Activated naive CD4-positive, alpha-beta T cell treated with anti-CD3 and anti-CD28 coated beads, Interleukin-2, amount 50 U/mL, for 16 hours (primary cell): ENCODE measurements at regions not wholly inside any gene's neighbourhood (a gene's known extent, or its start where the extent isn't known, plus 50 kb on each side); places are given as distances from the start of the nearest gene placed in this dataset.
A peak's percentile ranks its signal among the peaks of the same experiment; 100 is the strongest.
"Not testable (repeated sequence)": the region's sequence is repeated elsewhere in the genome, so short reads cannot be mapped to it uniquely, and the experiment has no call there.

Source experiments
- DNase-seq: peaks from one replicate; pipeline ENCODE4 v3.0.0-alpha.2; 2020

GRCh38 chr3:181230258-181230657, 240.7 kb upstream of the DNAJC19 start:
- no peak for DNase-seq

DNA sequence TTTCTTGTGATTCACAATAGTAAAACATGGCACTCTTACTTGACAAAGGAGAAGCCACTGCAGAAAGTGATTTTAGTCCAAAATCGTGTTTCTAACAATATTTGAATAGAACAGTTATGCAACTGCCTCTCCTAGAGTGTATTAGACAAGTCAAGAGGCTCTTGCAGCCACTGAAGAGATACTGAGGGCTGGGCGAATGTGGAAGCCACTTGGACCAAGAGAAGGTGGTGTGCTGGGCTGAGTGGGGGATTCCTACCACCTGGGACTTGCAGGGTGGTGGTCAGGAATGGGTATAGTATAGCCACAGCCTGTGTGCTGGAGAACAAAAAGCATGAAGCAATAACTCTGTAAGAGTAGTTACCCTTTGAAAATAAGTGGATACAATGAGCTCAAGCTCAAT, 223.8 kb upstream of the DNAJC19 start:
- DNase-seq, result no peak

DNA sequence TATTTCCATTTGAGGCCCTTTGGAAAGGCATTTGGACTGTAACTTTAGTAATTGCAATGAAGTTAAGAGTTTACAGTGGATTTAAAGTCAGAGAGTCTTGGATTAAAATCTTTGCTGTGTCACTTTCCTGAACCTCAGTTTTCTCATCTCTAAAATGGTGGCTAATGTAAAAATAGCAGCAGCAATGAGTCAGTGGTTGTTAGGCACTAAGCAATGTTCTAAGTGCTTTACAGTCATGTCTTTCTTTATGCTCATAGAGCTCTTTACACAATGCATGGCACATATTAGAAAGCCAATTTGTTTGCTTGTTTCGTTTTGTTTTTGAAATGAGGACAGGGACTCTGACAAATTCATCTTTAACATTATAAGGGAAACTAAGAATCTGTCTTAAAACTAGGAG, 222.7 kb upstream of the DNAJC19 start:
- DNase-seq, result no peak

GRCh38 chr3:181210275-181210674, 220.7 kb upstream of the DNAJC19 start:
- DNase-seq, result no peak

- DNase-seq, result no peak
These were observed 200.0 kb upstream of the DNAJC19 start for GRCh38 chr3:181189556-181189955.

DNA sequence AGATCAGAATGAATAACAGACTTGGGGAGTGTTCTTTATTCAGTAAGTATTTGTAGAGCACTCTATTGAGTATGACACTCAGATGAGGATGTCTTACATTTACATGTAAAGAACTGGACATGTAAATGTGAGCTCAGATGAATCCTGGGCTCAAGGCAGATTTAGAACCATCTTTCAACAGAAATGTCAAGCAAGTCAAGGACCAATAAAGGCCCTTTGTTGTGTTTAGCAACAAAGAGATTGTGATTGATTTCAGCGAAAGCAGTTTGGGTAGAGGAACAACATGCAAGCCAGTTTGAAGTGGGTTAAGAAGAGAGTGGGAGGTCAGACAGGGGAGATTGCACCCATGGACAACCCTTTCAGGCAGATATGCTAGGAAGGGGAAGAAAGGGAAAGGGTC, 194.2 kb upstream of the DNAJC19 start:
- no peak for DNase-seq

GRCh38 chr3:181183057-181183456, 193.5 kb upstream of the DNAJC19 start:
- DNase-seq, result not testable (repeated sequence)

DNA sequence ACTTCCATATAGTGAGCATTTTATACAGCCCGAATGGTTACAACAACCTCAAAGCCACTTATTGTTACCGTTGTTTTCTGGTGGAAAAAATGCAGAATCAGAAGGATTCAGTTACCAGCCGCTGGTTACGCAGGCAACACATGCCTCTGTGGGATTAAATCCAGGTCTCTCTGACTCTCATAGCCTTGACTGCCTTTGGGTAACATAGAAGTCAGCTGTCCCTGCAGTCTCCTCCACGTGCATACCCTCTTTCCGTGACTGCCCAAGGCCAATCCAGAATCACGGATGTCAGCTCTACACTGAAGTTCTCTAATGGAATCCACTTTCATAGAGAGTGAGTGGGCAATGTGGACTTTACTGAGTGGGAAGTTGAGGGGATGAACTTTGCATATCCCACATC, 189.5 kb upstream of the DNAJC19 start:
- no peak for DNase-seq

GRCh38 chr3:181176601-181177000, 187.1 kb upstream of the DNAJC19 start:
- peak; percentile 23 for DNase-seq

GRCh38 chr3:181174676-181175233, 185.2 kb upstream of the DNAJC19 start:
- no peak for DNase-seq

DNA sequence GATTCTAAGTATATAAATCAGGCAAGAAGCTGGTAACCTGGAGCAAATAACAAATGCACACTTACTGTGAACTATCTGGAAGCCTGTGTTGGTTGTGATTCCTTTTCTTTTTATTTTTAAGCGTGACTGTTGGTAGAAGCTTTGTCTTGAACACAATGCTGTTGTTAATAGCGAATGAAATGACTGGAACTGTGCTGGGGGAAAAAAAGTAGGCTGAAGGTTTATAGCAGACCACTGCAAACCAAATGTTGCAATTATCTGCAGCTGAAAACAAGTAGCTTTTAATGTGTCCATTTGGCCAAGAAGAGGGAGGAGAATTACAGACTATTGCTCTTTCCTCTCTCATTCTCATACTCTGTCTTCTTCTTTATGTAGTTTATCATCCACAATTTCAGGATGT, 184.5 kb upstream of the DNAJC19 start:
- DNase-seq, result no peak

DNA sequence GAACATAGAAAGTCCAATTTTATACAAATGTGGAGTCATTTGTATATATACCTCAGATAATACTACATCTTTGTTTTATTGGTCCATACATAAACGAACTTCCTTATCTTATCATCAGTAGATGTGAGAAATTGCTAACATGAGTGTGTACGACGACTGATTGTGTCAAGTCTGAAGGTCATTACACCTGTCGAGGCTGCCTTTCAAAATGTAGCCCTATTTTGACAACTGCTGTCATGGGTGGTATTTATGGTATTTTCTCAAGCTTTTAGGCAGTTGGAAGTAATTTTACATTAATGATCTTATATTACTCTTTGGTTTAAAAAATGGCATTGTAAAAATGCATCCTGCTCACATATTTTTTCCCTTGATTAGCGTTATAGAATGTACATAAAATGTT, 183.7 kb upstream of the DNAJC19 start:
- no peak for DNase-seq

GRCh38 chr3:181134873-181135272, 145.3 kb upstream of the DNAJC19 start:
- no peak for DNase-seq

GRCh38 chr3:181133832-181134231, 144.3 kb upstream of the DNAJC19 start:
- DNase-seq, result no peak

DNA sequence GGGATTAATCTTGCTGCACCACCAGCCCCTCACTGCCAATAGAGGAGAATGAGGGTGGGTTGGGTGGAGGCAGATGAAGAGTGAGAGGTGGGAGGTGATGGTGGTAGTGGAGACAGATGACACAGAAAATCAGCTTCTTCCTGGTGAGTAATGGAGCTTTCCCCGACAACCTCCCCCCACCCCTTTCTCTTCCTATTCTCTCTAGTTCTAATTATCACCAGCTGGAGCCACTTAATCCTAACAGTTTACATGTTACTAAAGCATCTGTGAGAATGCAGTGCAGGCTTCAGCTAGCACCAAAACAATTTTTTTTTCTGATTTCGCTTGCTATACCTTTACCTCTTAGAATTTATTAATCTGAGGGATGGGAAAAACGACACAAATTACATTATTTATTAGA, 116.1 kb upstream of the DNAJC19 start:
- DNase-seq, result no peak

GRCh38 chr3:181103605-181104004, 114.1 kb upstream of the DNAJC19 start:
- no peak for DNase-seq

GRCh38 chr3:181086011-181086410, 96.5 kb upstream of the DNAJC19 start:
- no peak for DNase-seq

DNA sequence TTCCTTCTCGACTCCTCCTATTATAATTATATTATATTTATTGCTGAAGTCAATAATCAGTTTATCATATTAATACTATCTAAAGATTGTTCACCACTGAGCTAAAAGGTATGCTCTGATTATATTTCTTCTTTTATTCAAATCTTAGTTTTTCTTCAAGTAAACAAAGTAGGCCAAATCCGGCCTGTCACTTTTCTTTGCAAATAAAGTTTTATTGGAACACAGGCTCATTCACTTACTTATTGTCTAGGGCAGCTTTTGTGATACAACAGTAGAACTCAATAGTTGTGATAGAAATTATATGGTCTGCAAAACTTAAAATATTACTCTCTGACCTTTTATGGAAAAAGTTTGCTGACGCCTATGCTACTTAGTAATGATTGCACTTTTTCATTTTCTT, 92.4 kb upstream of the DNAJC19 start:
- no peak for DNase-seq

- DNase-seq, result no peak
These were observed 87.0 kb upstream of the DNAJC19 start for GRCh38 chr3:181076558-181076957.

- DNase-seq, result no peak
These were observed 85.6 kb upstream of the DNAJC19 start for GRCh38 chr3:181075098-181075497.

DNA sequence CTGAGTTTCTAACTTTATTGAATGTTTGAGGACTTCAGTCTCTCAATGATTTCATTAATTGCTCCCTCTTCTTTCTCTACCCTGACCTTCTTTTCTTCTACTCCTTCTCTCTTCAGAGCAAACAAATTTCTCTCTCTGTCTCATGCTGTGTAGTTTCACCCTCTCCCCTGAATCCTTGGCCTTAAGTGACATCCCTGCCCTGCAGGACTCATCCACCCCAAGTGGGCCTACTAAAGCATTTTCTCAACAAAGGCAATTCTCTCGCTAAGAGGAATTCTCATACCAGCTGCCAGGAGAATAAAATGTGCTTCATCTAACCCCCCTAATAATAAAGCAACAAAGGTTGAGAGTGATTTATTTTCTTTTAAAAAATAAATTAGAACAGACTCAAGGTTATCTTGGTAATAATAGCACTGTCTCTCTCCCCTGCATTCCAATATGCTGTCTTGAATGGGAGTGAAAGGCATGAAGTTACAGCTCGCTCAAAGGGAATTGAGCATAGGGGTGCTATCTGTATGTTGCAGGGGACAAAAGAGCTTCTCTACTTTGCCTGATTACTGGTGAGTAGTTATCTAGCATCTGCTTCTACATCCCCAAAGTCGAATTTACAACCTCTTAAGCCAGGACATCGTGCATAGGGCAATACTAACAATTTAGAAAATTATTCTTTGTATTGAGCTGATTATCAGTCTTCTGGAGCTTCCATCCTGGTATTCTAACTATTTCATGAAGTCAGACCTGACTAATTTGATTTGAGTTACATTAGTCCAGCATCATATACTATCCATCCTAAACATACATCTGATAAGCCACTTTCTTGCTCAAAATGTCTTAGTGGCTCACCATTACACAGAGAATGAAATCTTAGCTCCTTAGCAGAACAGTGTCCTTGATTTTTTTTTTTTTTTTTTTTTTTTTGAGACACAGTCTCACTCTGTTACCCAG, 76.9 kb upstream of the DNAJC19 start:
- DNase-seq, result no peak

- no peak for DNase-seq
These were observed 66.7 kb upstream of the DNAJC19 start for GRCh38 chr3:181056136-181056732.

GRCh38 chr3:181054538-181054937, 65.0 kb upstream of the DNAJC19 start:
- no peak for DNase-seq

GRCh38 chr3:181052256-181052655, 62.7 kb upstream of the DNAJC19 start:
- no peak for DNase-seq
